HK-2 (cell line): ENCODE measurements at regions not wholly inside any gene's neighbourhood (a gene's known extent, or its start where the extent isn't known, plus 50 kb on each side); places are given as distances from the start of the nearest gene placed in this dataset.

Source experiments
- DNase-seq: peaks from one replicate; pipeline ENCODE4 v3.0.0-alpha.2; 2018; ENCODE audit not compliant: unreplicated experiment

DNA sequence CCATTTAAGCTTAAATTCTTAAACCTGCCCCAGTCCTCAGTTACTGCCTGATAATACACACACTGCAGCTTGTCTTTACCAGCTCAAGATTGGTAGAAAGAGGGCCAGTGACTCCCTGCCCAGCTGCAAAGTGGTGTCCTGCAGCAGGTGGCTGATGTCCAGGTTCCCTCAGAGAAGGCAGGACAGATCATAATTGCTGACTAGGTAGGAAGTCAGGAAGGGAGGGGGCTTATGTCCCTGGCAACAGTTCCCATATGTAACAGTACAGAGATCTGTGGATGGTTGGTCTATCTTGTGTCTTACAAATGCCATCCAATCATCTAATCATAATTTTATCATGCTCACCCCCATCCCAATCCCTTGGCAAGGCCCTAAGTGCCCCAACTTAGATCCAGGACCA is 492.1 kb upstream of the PPP2R3A start:
- no peak for DNase-seq

- DNase-seq, result no peak
Measured at GRCh38 chr3:135487261-135487660, 478.3 kb upstream of the PPP2R3A start.

GRCh38 chr3:135490219-135490915 is 475.2 kb upstream of the PPP2R3A start:
- DNase-seq, result no peak

DNA sequence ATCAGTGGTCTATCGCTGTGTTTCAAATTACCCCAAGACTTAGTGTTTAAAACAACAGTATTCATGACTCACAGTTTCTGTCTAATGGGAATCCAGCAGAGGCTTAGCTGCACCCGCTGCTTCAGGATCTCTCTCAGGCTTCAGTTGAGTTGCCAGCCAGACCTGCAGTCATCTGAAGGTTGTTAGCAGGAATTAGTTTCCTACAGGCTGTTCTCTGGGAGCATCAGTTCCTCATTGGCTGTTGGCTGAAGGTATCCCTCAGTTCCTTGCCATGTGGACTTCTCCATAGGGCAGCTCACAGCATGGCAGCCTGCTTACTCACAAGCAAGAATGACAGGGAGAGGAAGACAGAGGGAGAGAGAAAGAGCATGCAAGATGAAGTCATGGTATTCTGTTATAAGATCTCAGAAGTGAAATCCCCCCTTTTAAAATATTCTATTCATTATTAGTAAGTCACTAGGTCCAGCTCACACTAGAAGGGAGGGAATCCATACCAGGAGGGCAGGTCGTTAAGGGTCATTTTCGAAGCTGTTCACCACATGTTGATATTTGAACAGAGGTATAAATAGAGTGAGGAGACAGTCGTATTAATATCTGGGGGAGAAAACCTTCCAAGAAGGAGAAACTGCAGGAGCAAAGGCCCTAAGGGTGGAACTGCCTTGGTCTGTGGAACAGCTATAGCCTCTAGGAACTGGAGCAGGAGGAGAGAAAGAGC is 473.9 kb upstream of the PPP2R3A start:
- no peak for DNase-seq

GRCh38 chr3:135495891-135496290 is 469.6 kb upstream of the PPP2R3A start:
- no peak for DNase-seq

DNA sequence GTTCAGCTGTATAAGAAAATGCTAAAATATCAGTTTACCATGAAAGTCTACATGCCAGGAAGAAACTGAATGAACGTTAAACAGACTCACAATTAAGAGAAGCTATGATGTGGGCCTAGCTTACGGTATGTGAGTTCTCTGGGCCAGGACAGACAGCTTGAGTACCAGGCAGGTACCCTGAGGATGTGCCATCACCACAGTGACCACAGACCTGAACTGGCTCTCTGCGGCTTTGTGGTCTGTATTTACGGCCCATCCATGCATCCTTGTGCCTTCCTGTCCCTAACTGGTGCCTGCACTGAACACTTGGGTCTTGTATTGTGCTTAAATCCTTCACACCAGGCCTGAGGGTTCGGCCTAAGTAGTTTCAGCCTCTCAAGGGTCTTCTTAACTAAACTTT is 467.5 kb upstream of the PPP2R3A start:
- DNase-seq, result no peak

DNA sequence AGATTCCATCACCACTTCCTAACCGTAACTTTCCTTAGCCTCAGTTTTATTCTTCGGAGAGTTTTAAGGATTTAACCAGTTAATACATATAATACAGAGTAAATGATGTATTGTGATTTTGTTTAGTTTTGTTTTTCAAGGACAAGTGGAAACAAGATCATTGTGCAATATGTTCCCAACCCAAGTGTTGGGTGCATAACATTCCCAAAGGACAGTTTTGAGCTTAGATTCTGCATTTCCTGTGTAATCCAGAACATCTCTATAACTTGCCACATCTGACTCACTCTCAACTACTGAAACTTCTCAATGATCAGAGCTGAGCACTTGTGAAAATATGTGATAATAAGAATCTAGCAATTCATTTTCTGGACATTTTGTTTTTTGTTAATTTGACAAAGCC is 466.1 kb upstream of the PPP2R3A start:
- no peak for DNase-seq

GRCh38 chr3:135500034-135500433 is 465.5 kb upstream of the PPP2R3A start:
- DNase-seq, result no peak

- DNase-seq, result no peak
Measured at GRCh38 chr3:135503065-135503759, 462.3 kb upstream of the PPP2R3A start.

- DNase-seq, result peak; percentile 71
Measured at GRCh38 chr3:135503760-135504686, 461.5 kb upstream of the PPP2R3A start.

DNA sequence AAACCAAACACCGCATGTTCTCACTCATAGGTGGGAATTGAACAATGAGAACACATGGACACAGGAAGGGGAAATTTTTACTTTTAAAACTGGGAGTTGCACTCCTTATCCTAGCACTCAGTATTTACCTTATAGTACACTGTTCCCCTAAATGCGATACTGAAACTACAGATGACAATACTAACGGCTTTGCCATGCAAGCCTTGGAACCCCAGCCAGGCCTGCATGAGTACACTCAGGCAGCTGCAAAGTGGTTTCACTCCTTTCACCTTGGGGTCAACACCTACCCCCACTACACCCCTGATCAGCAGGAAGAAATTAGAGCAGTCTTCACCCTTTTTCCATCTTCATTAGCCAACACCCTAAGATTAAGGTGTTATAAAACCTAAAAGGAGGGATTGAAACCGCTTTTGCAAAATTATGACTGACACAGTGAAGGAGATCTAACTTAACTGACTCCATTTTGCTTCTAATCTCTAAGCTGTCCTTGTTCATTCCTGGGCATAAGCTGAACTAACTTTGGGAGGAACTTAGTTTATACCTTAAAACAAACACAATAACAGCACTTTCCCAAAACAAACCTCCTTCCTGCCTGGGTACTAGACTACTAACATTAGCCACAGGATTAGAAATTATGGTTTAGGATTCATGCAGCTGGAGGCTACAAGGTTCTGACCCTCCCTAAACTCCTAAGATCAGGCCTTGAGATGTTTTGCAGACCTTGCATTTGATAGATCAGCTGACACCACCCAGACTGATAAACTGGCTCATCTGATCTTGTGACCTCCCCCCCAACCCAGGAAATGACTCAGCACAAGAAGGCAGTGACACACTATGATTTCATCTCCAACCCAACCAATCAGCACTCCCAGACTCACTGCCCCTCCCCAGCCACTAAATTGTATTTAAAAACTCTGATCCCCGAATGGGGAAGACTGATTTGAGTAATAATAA is 452.1 kb upstream of the PPP2R3A start:
- peak; percentile 61 for DNase-seq

DNA sequence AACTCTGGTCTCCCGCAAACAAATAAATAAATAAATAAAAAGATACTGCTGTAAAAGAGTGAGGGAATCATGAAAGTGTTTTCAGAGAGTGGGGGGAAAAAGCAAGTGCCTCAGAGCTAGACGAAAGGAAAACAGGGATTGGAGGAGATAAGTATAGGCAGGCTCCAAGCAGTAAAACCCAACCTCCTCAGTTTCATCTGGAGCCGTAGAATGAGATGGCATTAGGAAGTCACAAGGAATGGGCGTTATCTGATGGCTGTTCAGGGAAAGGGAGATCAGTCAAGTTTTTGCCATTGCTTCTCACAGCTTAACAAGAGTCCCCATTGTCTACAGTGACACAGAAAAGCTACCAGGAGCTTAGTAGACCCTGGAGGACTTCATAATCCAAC is 451.5 kb upstream of the PPP2R3A start:
- no peak for DNase-seq

DNA sequence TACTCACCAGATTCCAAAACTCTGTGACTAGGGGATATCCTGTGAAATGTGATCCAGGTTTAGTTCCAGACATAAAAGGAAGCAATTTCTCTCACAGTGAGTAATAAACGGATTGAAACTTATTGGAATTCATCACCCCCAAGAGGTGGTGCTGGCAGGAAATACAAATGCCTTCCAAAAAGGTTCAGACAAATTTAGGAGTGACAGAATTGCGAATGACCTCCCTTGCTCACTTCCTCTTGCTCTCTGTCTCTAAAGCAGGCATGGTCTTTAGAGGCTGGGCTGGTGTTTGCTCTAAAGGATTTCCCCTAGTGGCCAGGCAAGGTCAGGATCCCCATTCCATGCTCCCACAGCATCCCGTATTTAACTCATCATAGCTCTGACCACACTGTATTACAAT is 449.4 kb upstream of the PPP2R3A start:
- DNase-seq, result no peak

- DNase-seq, result no peak
Measured at GRCh38 chr3:135528413-135529015, 437.0 kb upstream of the PPP2R3A start.

- no peak for DNase-seq
Measured at GRCh38 chr3:135532021-135532420, 433.5 kb upstream of the PPP2R3A start.

DNA sequence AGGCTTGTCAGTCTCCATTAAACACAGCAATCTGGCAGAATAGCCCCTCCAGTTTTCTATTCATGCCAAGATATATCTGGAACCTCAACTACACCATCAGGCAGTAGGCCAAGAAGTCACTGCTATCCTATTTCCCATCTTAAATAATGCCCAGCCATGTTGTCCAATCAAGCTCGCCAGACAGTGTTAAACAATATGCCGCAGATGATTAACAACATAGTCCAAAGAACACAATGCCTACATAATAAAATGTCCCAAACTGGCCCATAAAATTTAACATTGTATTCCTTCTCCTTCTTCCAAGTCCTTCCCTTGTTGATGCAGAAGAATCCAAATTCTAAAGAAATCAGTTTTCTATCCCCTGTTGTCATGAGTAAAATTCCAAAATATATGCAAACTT is 427.4 kb upstream of the PPP2R3A start:
- no peak for DNase-seq

DNA sequence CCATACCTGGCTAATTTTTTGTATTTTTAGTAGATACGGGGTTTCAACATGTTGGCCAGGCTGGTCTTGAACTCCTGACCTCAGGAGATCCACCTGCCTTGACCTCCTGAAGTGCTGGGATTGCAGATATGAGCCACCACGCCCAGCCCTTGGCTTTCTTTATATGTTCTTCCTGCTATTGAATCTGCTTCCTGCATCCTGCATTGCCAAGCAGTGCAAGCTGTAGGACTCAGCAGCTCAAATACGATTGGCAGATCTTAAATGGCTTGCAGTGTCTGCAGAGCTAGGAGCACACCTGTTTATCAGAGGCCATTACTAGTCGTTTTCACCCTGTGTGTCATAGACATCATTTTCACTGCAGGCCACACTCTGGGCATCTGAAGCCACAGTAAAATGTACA is 426.2 kb upstream of the PPP2R3A start:
- DNase-seq, result no peak

GRCh38 chr3:135539854-135540253 is 425.7 kb upstream of the PPP2R3A start:
- DNase-seq, result no peak

GRCh38 chr3:135549928-135550494 is 415.5 kb upstream of the PPP2R3A start:
- DNase-seq, result no peak

DNA sequence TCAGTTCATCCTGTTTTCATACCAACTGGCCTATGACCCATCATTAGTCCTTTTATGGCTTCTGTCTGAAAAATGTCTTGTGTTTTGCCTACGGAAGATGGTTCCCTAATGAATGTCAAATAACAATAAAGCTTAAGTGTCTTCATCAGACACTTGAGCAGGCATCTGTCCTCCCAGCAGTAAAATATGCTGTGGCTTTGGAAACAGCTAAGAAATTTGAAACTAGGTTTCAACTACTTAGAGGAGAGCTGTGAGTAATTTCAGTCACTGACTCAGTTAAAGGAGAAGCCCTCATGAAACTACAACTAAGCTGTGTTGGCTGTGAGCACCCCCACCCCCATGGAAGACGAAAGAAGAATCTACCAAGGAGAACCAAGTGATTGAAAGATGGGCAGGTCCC is 409.4 kb upstream of the PPP2R3A start:
- no peak for DNase-seq
